GM18519 (cell line): ENCODE measurements at regions not wholly inside any gene's neighbourhood (a gene's known extent, or its start where the extent isn't known, plus 50 kb on each side); places are given as distances from the start of the nearest gene placed in this dataset.

Experiments used
- ATAC-seq: cut with Tn5 transposase; IDR thresholded peaks from one replicate; pipeline ENCODE4 v1.9.1; 2021; ENCODE audit warnings: mild to moderate bottlenecking, moderate library complexity; ENCODE audit not compliant: unreplicated experiment, low FRiP score

- ATAC-seq = no peak
Observed at GRCh38 chr1:71269179-71269578, 188.3 kb upstream of the ZRANB2 start.

GRCh38 chr1:71267220-71267619, 186.4 kb upstream of the ZRANB2 start:
- no peak for ATAC-seq

GRCh38 chr1:71264039-71264438, 183.2 kb upstream of the ZRANB2 start:
- no peak for ATAC-seq

- ATAC-seq = no peak
Observed at GRCh38 chr1:71262970-71263369, 182.1 kb upstream of the ZRANB2 start.

- ATAC-seq = no peak
Observed at GRCh38 chr1:71252900-71253299, 172.1 kb upstream of the ZRANB2 start.

GRCh38 chr1:71245246-71245645, 164.4 kb upstream of the ZRANB2 start:
- no peak for ATAC-seq

GRCh38 chr1:71242239-71242638, 161.4 kb upstream of the ZRANB2 start:
- no peak for ATAC-seq

GRCh38 chr1:71240656-71241055, 159.8 kb upstream of the ZRANB2 start:
- no peak for ATAC-seq

GRCh38 chr1:71236503-71236902, 155.7 kb upstream of the ZRANB2 start:
- no peak for ATAC-seq

GRCh38 chr1:71233645-71234044, 152.8 kb upstream of the ZRANB2 start:
- no peak for ATAC-seq

GRCh38 chr1:71232786-71233185, 152.0 kb upstream of the ZRANB2 start:
- ATAC-seq = no peak

- ATAC-seq = no peak
Observed at GRCh38 chr1:71232166-71232763, 151.4 kb upstream of the ZRANB2 start.

- no peak for ATAC-seq
Observed at GRCh38 chr1:71231751-71232150, 150.9 kb upstream of the ZRANB2 start.

GRCh38 chr1:71228742-71229365, 148.0 kb upstream of the ZRANB2 start:
- ATAC-seq = no peak

GRCh38 chr1:71228241-71228640, 147.4 kb upstream of the ZRANB2 start:
- no peak for ATAC-seq

- ATAC-seq = no peak
Observed at GRCh38 chr1:71224741-71225377, 144.0 kb upstream of the ZRANB2 start.

GRCh38 chr1:71223641-71224340, 143.0 kb upstream of the ZRANB2 start:
- no peak for ATAC-seq

GRCh38 chr1:71222668-71223067, 141.8 kb upstream of the ZRANB2 start:
- ATAC-seq = no peak

GRCh38 chr1:71210718-71211117, 129.9 kb upstream of the ZRANB2 start:
- no peak for ATAC-seq

- ATAC-seq = no peak
Observed at GRCh38 chr1:71203241-71203640, 122.4 kb upstream of the ZRANB2 start.

- no peak for ATAC-seq
Observed at GRCh38 chr1:71200503-71200902, 119.7 kb upstream of the ZRANB2 start.
